Fibroblast of lung (primary cell): ENCODE measurements at regions not wholly inside any gene's neighbourhood (a gene's known extent, or its start where the extent isn't known, plus 50 kb on each side); places are given as distances from the start of the nearest gene placed in this dataset.

Source experiments
- EZH2 ChIP-seq: IDR thresholded peaks from 2 replicates; pipeline ENCODE4 v1.5.1; 2012; ENCODE audit warnings: low read length, control low read depth, mild to moderate bottlenecking; ENCODE audit errors: missing control alignments
- TF ChIP-seq, protein P1 (sequence below), 2 donors: IDR thresholded peaks in 1 of 2; conservative IDR thresholded peaks in 1 of 2; 1 replicate in 1 of 2; 2 replicates in 1 of 2; pipeline ENCODE4 v1.5.1; 2011 to 2012; ENCODE audit warnings: low read length in 2 of 2, control low read depth in 1 of 2, inconsistent platforms in 1 of 2, low read depth in 1 of 2, mild to moderate bottlenecking in 1 of 2

DNA sequence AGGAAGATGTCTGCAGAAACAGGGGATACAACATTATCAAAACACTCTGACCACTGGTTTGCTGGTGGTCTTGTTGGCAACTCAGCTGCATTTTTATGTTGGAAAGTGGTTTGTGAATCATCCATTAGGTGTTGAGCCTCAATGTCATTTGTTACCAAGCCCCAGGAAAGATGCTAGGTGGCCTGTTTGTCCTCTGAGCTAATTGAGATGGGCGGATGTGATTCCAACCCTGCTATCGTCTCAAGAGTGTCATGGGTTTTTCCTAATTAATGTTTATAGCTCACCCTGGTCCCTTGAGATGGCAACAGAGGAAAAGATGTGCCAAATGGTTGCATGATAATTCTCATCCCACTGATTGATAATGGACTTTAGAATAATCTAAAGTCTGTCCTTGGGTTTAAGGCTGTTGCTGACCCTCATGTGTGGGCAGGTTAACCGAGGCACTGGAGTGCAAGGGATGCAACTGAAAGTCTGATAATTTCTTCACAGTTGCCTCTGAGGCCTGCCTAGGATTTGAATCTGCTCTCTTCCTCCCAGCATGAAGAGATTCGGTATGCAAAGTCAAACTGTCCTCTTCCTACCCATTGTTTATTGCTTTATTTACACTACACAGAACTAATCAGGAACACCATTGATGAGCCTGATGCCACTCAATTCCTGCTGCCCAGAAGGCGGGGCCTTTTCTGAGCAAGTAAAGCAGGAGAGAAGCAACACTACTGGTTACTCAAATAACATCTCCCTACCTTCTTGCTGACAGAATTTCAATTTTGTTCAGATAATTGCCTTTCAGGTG lies 166.2 kb upstream of the TBC1D5 start:
- TF ChIP-seq, protein P1, sequence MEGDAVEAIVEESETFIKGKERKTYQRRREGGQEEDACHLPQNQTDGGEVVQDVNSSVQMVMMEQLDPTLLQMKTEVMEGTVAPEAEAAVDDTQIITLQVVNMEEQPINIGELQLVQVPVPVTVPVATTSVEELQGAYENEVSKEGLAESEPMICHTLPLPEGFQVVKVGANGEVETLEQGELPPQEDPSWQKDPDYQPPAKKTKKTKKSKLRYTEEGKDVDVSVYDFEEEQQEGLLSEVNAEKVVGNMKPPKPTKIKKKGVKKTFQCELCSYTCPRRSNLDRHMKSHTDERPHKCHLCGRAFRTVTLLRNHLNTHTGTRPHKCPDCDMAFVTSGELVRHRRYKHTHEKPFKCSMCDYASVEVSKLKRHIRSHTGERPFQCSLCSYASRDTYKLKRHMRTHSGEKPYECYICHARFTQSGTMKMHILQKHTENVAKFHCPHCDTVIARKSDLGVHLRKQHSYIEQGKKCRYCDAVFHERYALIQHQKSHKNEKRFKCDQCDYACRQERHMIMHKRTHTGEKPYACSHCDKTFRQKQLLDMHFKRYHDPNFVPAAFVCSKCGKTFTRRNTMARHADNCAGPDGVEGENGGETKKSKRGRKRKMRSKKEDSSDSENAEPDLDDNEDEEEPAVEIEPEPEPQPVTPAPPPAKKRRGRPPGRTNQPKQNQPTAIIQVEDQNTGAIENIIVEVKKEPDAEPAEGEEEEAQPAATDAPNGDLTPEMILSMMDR (conservative IDR thresholded peaks at IDR 0.05 in 1 of 2, IDR thresholded peaks at IDR 0.05 in 1 of 2; ENCODE audit: low read depth in 1 of 2, low read length in 2 of 2): no peak
- TF ChIP-seq EZH2: no peak
